ENCODE measurements at regions not wholly inside any gene's neighbourhood (a gene's known extent, or its start where the extent isn't known, plus 50 kb on each side); places are given as distances from the start of the nearest gene placed in this dataset.

- peak; percentile 58 for DNase-seq
- Histone ChIP-seq H3K9ac (no peak overlapping the region), H2AFZ (ENCODE audit: low read depth) (0 out of 2 replicates have a peak overlapping the region, but pooled peaks have one; percentile 8), H3K4me1 (ENCODE audit: control insufficient read depth in 1 of 2, insufficient read depth in 2 of 2, low read depth in 1 of 2, low read length in 1 of 2) (peaks cover 21 to 33% of the 10 kb centered on the region in 2 experiments), H3K4me3 (ENCODE audit: low read depth in 2 of 2, low read length in 1 of 2) (no peak overlapping the region), H4K20me1 (ENCODE audit: insufficient read depth) (no peaks in the 10 kb centered on the region), H3K79me2 (ENCODE audit: insufficient read depth) (peaks cover 23% of the 10 kb centered on the region), H3K27me3 (ENCODE audit: insufficient read depth) (no peaks in the 10 kb centered on the region), H3K9me3 (no peaks in the 10 kb centered on the region), H3K4me2 (peak overlapping the region; percentile 15; the same call in 1 of the 2 replicates), H3F3A (replicated peaks; ENCODE audit: insufficient read depth) (peaks cover 41% of the 10 kb centered on the region), H3K27ac (ENCODE audit: low read depth in 2 of 2, low read length in 1 of 2) (peak overlapping the region; percentile 80 to 87), H3K9me2 (no peaks in the 10 kb centered on the region), H3K36me3 (replicated peaks in 1 of 2; ENCODE audit: control insufficient read depth in 1 of 2, insufficient read depth in 2 of 2, low read length in 1 of 2) (no peaks in the 10 kb centered on the region)
- peak; percentile 45; the same call in 1 of the 2 replicates for TF ChIP-seq CTCF (IDR thresholded peaks at IDR 0.05)
- no peak for TF ChIP-seq REST (IDR thresholded peaks at IDR 0.05; ENCODE audit: low read depth, low read length)
- TF ChIP-seq TAF1 (IDR thresholded peaks at IDR 0.05; ENCODE audit: borderline replicate concordance, low read depth, low read length), result no peak
- TF ChIP-seq EP300 (IDR thresholded peaks at IDR 0.05; ENCODE audit: borderline replicate concordance in 1 of 2, low read depth in 1 of 2, low read length in 1 of 2), result no peak
- TF ChIP-seq FOSL2 (IDR thresholded peaks at IDR 0.05; ENCODE audit: borderline replicate concordance, low read depth), result no peak
- peak; percentile 18; the same call in 1 of the 2 replicates for TF ChIP-seq RAD21 (IDR thresholded peaks at IDR 0.05; ENCODE audit: low read length)
- TF ChIP-seq ZBTB33 (IDR thresholded peaks at IDR 0.05; ENCODE audit: borderline replicate concordance, low read depth), result no peak
- TF ChIP-seq PBX3 (IDR thresholded peaks at IDR 0.05), result no peak
- TF ChIP-seq ELF1 (IDR thresholded peaks at IDR 0.05), result no peak
- no peak for TF ChIP-seq RFX5 (IDR thresholded peaks at IDR 0.05; ENCODE audit: low read length)
- TF ChIP-seq USF1 (IDR thresholded peaks at IDR 0.05; ENCODE audit: borderline replicate concordance, low read depth), result no peak
- TF ChIP-seq RXRA (IDR thresholded peaks at IDR 0.05; ENCODE audit: borderline replicate concordance, low read depth), result no peak
- TF ChIP-seq GABPA (IDR thresholded peaks at IDR 0.05; ENCODE audit: low read depth), result no peak
- ChIA-PET CTCF (interaction anchor here (1.1 to 2.2 kb wide), 6 partner anchors 9 to 269 kb away, joined by 3 to 12 read pairs (median 5); partner anchors contain the start of gene FRMD6), POLR2A (no interaction called here)
- 92% methylated on average over 7 of the region's 7 CpGs for WGBS (ENCODE audit: low lambda C conversion rate)
Measured at GRCh38 chr14:51552275-51552674, 99.4 kb upstream of the FRMD6 start.

Data from SK-N-SH (cell line).